ENCODE measurements at regions not wholly inside any gene's neighbourhood (a gene's known extent, or its start where the extent isn't known, plus 50 kb on each side); places are given as distances from the start of the nearest gene placed in this dataset.

DNA sequence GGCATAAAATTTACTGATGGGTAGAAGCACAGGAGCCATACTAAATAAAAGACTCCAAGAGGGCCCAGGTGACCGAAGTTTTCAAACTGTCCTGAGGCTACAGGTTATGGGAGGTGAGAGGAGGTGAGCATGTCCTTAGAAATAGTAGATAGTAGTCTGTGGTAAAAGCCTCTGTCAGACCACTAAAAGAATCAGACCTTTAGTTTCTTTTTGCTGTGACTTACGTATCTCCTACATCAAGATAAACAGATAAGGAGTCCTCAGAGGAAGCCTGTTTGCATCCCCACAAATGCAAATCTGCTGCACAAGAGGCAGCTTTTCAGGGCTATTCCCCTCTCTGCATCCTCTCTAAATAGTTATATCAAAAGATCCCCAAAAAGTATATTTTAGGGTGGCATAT is 711.6 kb upstream of the SLITRK6 start:
- Mint-ChIP-seq H3K36me3 (ENCODE audit: low read depth) (no peaks in the 10 kb centered on the region), H3K4me3 (no peak overlapping the region), H3K4me1 (no peaks in the 10 kb centered on the region), H3K27ac (no peak overlapping the region), H3K27me3 (ENCODE audit: low read depth, poor library complexity) (peaks cover 7% of the 10 kb centered on the region), H3K9me3 (no peaks in the 10 kb centered on the region)
- TF ChIP-seq CTCF (IDR thresholded peaks at IDR 0.05) = no peak
- DNase-seq = no peak

DNA sequence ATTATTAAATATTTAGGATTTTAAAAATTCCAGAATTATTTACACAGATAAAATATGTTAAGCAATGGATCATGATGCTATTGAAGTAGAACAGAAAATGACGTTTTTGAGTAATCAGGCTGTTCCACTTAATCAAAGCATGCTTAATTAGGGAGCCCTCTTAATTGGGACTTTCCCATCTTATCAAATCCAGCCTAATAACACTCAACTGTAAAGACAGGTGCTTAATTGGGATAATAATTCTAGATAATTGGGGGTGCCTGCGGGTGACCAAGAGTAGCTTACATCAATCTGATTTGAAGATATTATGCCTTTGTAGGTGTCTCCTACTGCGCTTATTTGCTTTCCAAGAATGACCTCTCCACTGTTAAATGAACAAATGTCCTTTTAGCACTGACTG is 742.2 kb upstream of the SLITRK6 start:
- no peak for TF ChIP-seq CTCF (IDR thresholded peaks at IDR 0.05)
- Mint-ChIP-seq H3K4me3 (no peak overlapping the region), H3K4me1 (no peaks in the 10 kb centered on the region), H3K27ac (no peak overlapping the region), H3K9me3 (no peaks in the 10 kb centered on the region), H3K27me3 (ENCODE audit: low read depth, poor library complexity) (peaks cover under 1% of the 10 kb centered on the region), H3K36me3 (ENCODE audit: low read depth) (no peaks in the 10 kb centered on the region)
- DNase-seq = no peak

- Mint-ChIP-seq H3K4me3 (no peak overlapping the region), H3K9me3 (peaks cover 7% of the 10 kb centered on the region), H3K27ac (peak overlapping the region; percentile 54), H3K27me3 (ENCODE audit: low read depth, poor library complexity) (no peaks in the 10 kb centered on the region), H3K4me1 (peaks cover 5% of the 10 kb centered on the region), H3K36me3 (ENCODE audit: low read depth) (no peaks in the 10 kb centered on the region)
- no peak for TF ChIP-seq CTCF (IDR thresholded peaks at IDR 0.05)
- no peak for DNase-seq
Observed at GRCh38 chr13:86554066-86554465, 754.8 kb upstream of the SLITRK6 start.

- no peaks in the 10 kb centered on the region for H3K36me3 Mint-ChIP-seq (ENCODE audit: low read depth)
Observed at GRCh38 chr13:86559901-86560300, 760.7 kb upstream of the SLITRK6 start.

GRCh38 chr13:86562866-86563265 is 763.6 kb upstream of the SLITRK6 start:
- Mint-ChIP-seq H3K27me3 (ENCODE audit: low read depth, poor library complexity) (peaks cover 3% of the 10 kb centered on the region), H3K4me1 (peaks cover 4% of the 10 kb centered on the region), H3K9me3 (peaks cover 5% of the 10 kb centered on the region), H3K4me3 (no peak overlapping the region), H3K27ac (no peak overlapping the region), H3K36me3 (ENCODE audit: low read depth) (no peaks in the 10 kb centered on the region)
- DNase-seq = no peak
- TF ChIP-seq CTCF (IDR thresholded peaks at IDR 0.05) = no peak

More at GRCh38 chr13:86559901-86560300, 760.7 kb upstream of the SLITRK6 start:
- Mint-ChIP-seq H3K4me1 (peaks cover 7% of the 10 kb centered on the region), H3K9me3 (peaks cover 7% of the 10 kb centered on the region), H3K27me3 (ENCODE audit: low read depth, poor library complexity) (peaks cover 1% of the 10 kb centered on the region), H3K27ac (no peak overlapping the region), H3K4me3 (no peak overlapping the region)
- no peak for DNase-seq
- TF ChIP-seq CTCF (IDR thresholded peaks at IDR 0.05) = no peak

DNA sequence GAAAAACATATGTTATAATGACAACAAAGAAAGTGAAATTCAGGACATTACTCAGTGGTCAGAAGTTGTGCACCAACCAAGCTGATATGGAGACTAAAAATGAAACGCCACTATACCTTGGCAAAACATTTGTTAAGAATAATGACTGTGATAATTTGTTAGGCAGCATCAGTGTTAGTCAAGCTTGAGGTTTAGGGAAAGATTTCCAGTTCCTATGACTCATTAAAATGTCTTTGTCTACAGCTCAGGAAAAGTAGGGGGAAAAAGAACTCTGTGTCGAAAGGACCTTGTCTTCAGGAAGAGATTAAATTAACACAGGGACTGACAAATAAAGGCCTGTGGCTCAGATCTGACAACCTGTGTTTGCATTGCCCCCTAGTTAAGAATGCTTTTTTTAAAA is 764.1 kb upstream of the SLITRK6 start:
- H3K36me3 Mint-ChIP-seq (ENCODE audit: low read depth) = no peaks in the 10 kb centered on the region
- no peak overlapping the region for H3K27ac Mint-ChIP-seq
- H3K4me1 Mint-ChIP-seq = peaks cover 4% of the 10 kb centered on the region
- H3K9me3 Mint-ChIP-seq = peaks cover under 1% of the 10 kb centered on the region
- H3K27me3 Mint-ChIP-seq (ENCODE audit: low read depth, poor library complexity) = peaks cover 3% of the 10 kb centered on the region
- H3K4me3 Mint-ChIP-seq = no peak overlapping the region
- DNase-seq = no peak
- no peak for TF ChIP-seq CTCF (IDR thresholded peaks at IDR 0.05)
